ENCODE measurements at regions not wholly inside any gene's neighbourhood (a gene's known extent, or its start where the extent isn't known, plus 50 kb on each side); places are given as distances from the start of the nearest gene placed in this dataset.

GRCh38 chr16:35146031-35146710 is 1686.8 kb downstream of the TP53TG3F start:
- Histone ChIP-seq H3K9me1 (ENCODE audit: control insufficient read depth, extremely low read depth, insufficient read depth, low read length) (no peaks in the 10 kb centered on the region), H3K9ac (ENCODE audit: control insufficient read depth, extremely low read depth, insufficient read depth, low read length) (no peak overlapping the region), H3K27me3 (ENCODE audit: control insufficient read depth, extremely low read depth, insufficient read depth, low read length) (no peaks in the 10 kb centered on the region), H3K27ac (ENCODE audit: control insufficient read depth, insufficient read depth, low read length) (no peak overlapping the region), H3K4me1 (ENCODE audit: control insufficient read depth, extremely low read depth, insufficient read depth, low read length) (no peaks in the 10 kb centered on the region), H3K79me2 (ENCODE audit: control insufficient read depth, insufficient read depth, low read length) (no peaks in the 10 kb centered on the region), H3K4me3 (ENCODE audit: control insufficient read depth in 2 of 3, extremely low read depth in 1 of 3, insufficient read depth in 2 of 3, low read depth in 1 of 3, low read length in 3 of 3) (no peak overlapping the region), H2AFZ (ENCODE audit: control insufficient read depth, low read length) (no peak overlapping the region), H3K9me3 (ENCODE audit: control insufficient read depth, low read depth, low read length) (peaks cover 6% of the 10 kb centered on the region), H3K36me3 (ENCODE audit: control insufficient read depth in 2 of 2, extremely low read depth in 1 of 2, insufficient read depth in 2 of 2, low read length in 2 of 2) (no peaks in the 10 kb centered on the region), H4K20me1 (ENCODE audit: control insufficient read depth, extremely low read depth, insufficient read depth, low read length) (no peaks in the 10 kb centered on the region), H3K4me2 (ENCODE audit: control insufficient read depth, extremely low read depth, insufficient read depth, low read depth, low read length) (no peak overlapping the region)
- FAIRE-seq (no peak), DNase-seq (ENCODE audit: low read depth, low spot score) (no peak)
- dilution Hi-C loops (cut with MboI; ENCODE audit: extremely low pct_ligation_motif_present, low sequenced_read_pairs) = no loop called here
- TF ChIP-seq, protein P1, sequence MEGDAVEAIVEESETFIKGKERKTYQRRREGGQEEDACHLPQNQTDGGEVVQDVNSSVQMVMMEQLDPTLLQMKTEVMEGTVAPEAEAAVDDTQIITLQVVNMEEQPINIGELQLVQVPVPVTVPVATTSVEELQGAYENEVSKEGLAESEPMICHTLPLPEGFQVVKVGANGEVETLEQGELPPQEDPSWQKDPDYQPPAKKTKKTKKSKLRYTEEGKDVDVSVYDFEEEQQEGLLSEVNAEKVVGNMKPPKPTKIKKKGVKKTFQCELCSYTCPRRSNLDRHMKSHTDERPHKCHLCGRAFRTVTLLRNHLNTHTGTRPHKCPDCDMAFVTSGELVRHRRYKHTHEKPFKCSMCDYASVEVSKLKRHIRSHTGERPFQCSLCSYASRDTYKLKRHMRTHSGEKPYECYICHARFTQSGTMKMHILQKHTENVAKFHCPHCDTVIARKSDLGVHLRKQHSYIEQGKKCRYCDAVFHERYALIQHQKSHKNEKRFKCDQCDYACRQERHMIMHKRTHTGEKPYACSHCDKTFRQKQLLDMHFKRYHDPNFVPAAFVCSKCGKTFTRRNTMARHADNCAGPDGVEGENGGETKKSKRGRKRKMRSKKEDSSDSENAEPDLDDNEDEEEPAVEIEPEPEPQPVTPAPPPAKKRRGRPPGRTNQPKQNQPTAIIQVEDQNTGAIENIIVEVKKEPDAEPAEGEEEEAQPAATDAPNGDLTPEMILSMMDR (optimal IDR thresholded peaks at IDR 0.05 in 1 of 3, IDR thresholded peaks at IDR 0.05 in 1 of 3, conservative IDR thresholded peaks at IDR 0.05 in 1 of 3; ENCODE audit: extremely low read depth in 1 of 3, insufficient read depth in 2 of 3, low read length in 3 of 3) = no peak
- TF ChIP-seq EZH2 (IDR thresholded peaks at IDR 0.05; ENCODE audit: low read length) = no peak

GRCh38 chr16:35146723-35147458 is 1687.5 kb downstream of the TP53TG3F start:
- FAIRE-seq (no peak), DNase-seq (ENCODE audit: low read depth, low spot score) (no peak)
- Histone ChIP-seq H3K27ac (ENCODE audit: control insufficient read depth, insufficient read depth, low read length) (no peak overlapping the region), H4K20me1 (ENCODE audit: control insufficient read depth, extremely low read depth, insufficient read depth, low read length) (no peaks in the 10 kb centered on the region), H3K9me1 (ENCODE audit: control insufficient read depth, extremely low read depth, insufficient read depth, low read length) (no peaks in the 10 kb centered on the region), H2AFZ (ENCODE audit: control insufficient read depth, low read length) (no peak overlapping the region), H3K79me2 (ENCODE audit: control insufficient read depth, insufficient read depth, low read length) (no peaks in the 10 kb centered on the region), H3K9me3 (ENCODE audit: control insufficient read depth, low read depth, low read length) (peaks cover 6% of the 10 kb centered on the region), H3K9ac (ENCODE audit: control insufficient read depth, extremely low read depth, insufficient read depth, low read length) (no peak overlapping the region), H3K4me1 (ENCODE audit: control insufficient read depth, extremely low read depth, insufficient read depth, low read length) (no peaks in the 10 kb centered on the region), H3K4me3 (ENCODE audit: control insufficient read depth in 2 of 3, extremely low read depth in 1 of 3, insufficient read depth in 2 of 3, low read depth in 1 of 3, low read length in 3 of 3) (no peak overlapping the region), H3K4me2 (ENCODE audit: control insufficient read depth, extremely low read depth, insufficient read depth, low read depth, low read length) (no peak overlapping the region), H3K36me3 (ENCODE audit: control insufficient read depth in 2 of 2, extremely low read depth in 1 of 2, insufficient read depth in 2 of 2, low read length in 2 of 2) (no peaks in the 10 kb centered on the region), H3K27me3 (ENCODE audit: control insufficient read depth, extremely low read depth, insufficient read depth, low read length) (no peaks in the 10 kb centered on the region)
- dilution Hi-C loops (cut with MboI; ENCODE audit: extremely low pct_ligation_motif_present, low sequenced_read_pairs) = no loop called here
- TF ChIP-seq EZH2 (IDR thresholded peaks at IDR 0.05; ENCODE audit: low read length) = no peak
- TF ChIP-seq, protein P1 (optimal IDR thresholded peaks at IDR 0.05 in 1 of 3, IDR thresholded peaks at IDR 0.05 in 1 of 3, conservative IDR thresholded peaks at IDR 0.05 in 1 of 3; ENCODE audit: extremely low read depth in 1 of 3, insufficient read depth in 2 of 3, low read length in 3 of 3) = no peak

All from keratinocyte (primary cell).